Skeletal muscle satellite cell (primary cell): ENCODE measurements at regions not wholly inside any gene's neighbourhood (a gene's known extent, or its start where the extent isn't known, plus 50 kb on each side); places are given as distances from the start of the nearest gene placed in this dataset.

ENCODE experiments used
- H3K27me3 ChIP-seq: 2 replicates; pipeline ENCODE4 v1.7.0; 2013; ENCODE audit warnings: low read length; ENCODE audit not compliant: control insufficient read depth, insufficient read depth
- H3K36me3 ChIP-seq: 2 replicates; pipeline ENCODE4 v1.7.0; 2013; ENCODE audit warnings: mild to moderate bottlenecking, control low read depth, low read length; ENCODE audit not compliant: insufficient read depth
- H3K4me1 ChIP-seq: 2 replicates; pipeline ENCODE4 v1.7.0; 2013; ENCODE audit warnings: low read length; ENCODE audit not compliant: control insufficient read depth, insufficient read depth
- H3K4me2 ChIP-seq: 2 replicates; pipeline ENCODE4 v1.7.0; 2013; ENCODE audit warnings: mild to moderate bottlenecking, low read length
- H3K4me3 ChIP-seq: 2 replicates; pipeline ENCODE4 v1.7.0; 2013; ENCODE audit warnings: low read length
- H3K9ac ChIP-seq: 2 replicates; pipeline ENCODE4 v1.7.0; 2013; ENCODE audit warnings: mild to moderate bottlenecking, low read depth, low read length, moderate library complexity
- H3K9me3 ChIP-seq: replicated peaks from 2 replicates; pipeline ENCODE4 v1.7.0; 2013; ENCODE audit warnings: mild to moderate bottlenecking, control low read depth, low read length

- Histone ChIP-seq H3K27me3 (no peaks in the 10 kb centered on the region), H3K4me1 (no peaks in the 10 kb centered on the region), H3K9me3 (no peaks in the 10 kb centered on the region), H3K4me3 (no peak overlapping the region), H3K36me3 (no peaks in the 10 kb centered on the region), H3K9ac (no peak overlapping the region), H3K4me2 (no peak overlapping the region)
Measured at GRCh38 chr2:225916692-225917091, 517.2 kb downstream of the NYAP2 start.

GRCh38 chr2:225911019-225911418 lies 511.5 kb downstream of the NYAP2 start:
- Histone ChIP-seq H3K36me3 (no peaks in the 10 kb centered on the region), H3K4me3 (no peak overlapping the region), H3K9ac (no peak overlapping the region), H3K4me1 (no peaks in the 10 kb centered on the region), H3K27me3 (no peaks in the 10 kb centered on the region), H3K9me3 (no peaks in the 10 kb centered on the region), H3K4me2 (no peak overlapping the region)

GRCh38 chr2:225895126-225895525 lies 495.6 kb downstream of the NYAP2 start:
- no peaks in the 10 kb centered on the region for H3K9me3 ChIP-seq
- H3K9ac ChIP-seq = peak overlapping the region; percentile 29
- no peak overlapping the region for H3K4me2 ChIP-seq
- H3K4me1 ChIP-seq = peaks cover 14% of the 10 kb centered on the region
- H3K36me3 ChIP-seq = no peaks in the 10 kb centered on the region
- H3K27me3 ChIP-seq = no peaks in the 10 kb centered on the region
- H3K4me3 ChIP-seq = no peak overlapping the region

GRCh38 chr2:225894236-225894980 lies 494.9 kb downstream of the NYAP2 start:
- H3K4me2 ChIP-seq = peak overlapping the region; percentile 32
- peaks cover 14% of the 10 kb centered on the region for H3K4me1 ChIP-seq
- H3K9me3 ChIP-seq = no peaks in the 10 kb centered on the region
- peak overlapping the region; percentile 29 for H3K9ac ChIP-seq
- no peaks in the 10 kb centered on the region for H3K36me3 ChIP-seq
- H3K4me3 ChIP-seq = no peak overlapping the region
- H3K27me3 ChIP-seq = no peaks in the 10 kb centered on the region

- Histone ChIP-seq H3K4me1 (peaks cover 20% of the 10 kb centered on the region), H3K4me2 (no peak overlapping the region), H3K9ac (no peak overlapping the region), H3K4me3 (no peak overlapping the region), H3K27me3 (no peaks in the 10 kb centered on the region), H3K9me3 (no peaks in the 10 kb centered on the region), H3K36me3 (no peaks in the 10 kb centered on the region)
Measured at GRCh38 chr2:225893151-225893550, 493.6 kb downstream of the NYAP2 start.

GRCh38 chr2:225891771-225892170 lies 492.3 kb downstream of the NYAP2 start:
- no peak overlapping the region for H3K9ac ChIP-seq
- H3K36me3 ChIP-seq = no peaks in the 10 kb centered on the region
- H3K27me3 ChIP-seq = no peaks in the 10 kb centered on the region
- H3K9me3 ChIP-seq = no peaks in the 10 kb centered on the region
- peaks cover 20% of the 10 kb centered on the region for H3K4me1 ChIP-seq
- H3K4me2 ChIP-seq = no peak overlapping the region
- H3K4me3 ChIP-seq = no peak overlapping the region

- no peak overlapping the region for H3K9ac ChIP-seq
- H3K4me2 ChIP-seq = no peak overlapping the region
- no peaks in the 10 kb centered on the region for H3K27me3 ChIP-seq
- H3K36me3 ChIP-seq = no peaks in the 10 kb centered on the region
- H3K4me1 ChIP-seq = peaks cover 20% of the 10 kb centered on the region
- no peak overlapping the region for H3K4me3 ChIP-seq
- no peaks in the 10 kb centered on the region for H3K9me3 ChIP-seq
Measured at GRCh38 chr2:225891013-225891412, 491.5 kb downstream of the NYAP2 start.

GRCh38 chr2:225889452-225889851 lies 489.9 kb downstream of the NYAP2 start:
- H3K36me3 ChIP-seq = no peaks in the 10 kb centered on the region
- H3K9ac ChIP-seq = peak overlapping the region; percentile 65

GRCh38 chr2:225867071-225867470 lies 467.6 kb downstream of the NYAP2 start:
- Histone ChIP-seq H3K36me3 (no peaks in the 10 kb centered on the region), H3K4me2 (no peak overlapping the region), H3K9me3 (no peaks in the 10 kb centered on the region), H3K27me3 (no peaks in the 10 kb centered on the region), H3K4me1 (no peaks in the 10 kb centered on the region), H3K9ac (no peak overlapping the region), H3K4me3 (no peak overlapping the region)

More at GRCh38 chr2:225889452-225889851, 489.9 kb downstream of the NYAP2 start:
- no peaks in the 10 kb centered on the region for H3K9me3 ChIP-seq
- H3K4me1 ChIP-seq = peaks cover 9% of the 10 kb centered on the region
- no peak overlapping the region for H3K4me2 ChIP-seq
- no peak overlapping the region for H3K4me3 ChIP-seq
- no peaks in the 10 kb centered on the region for H3K27me3 ChIP-seq

GRCh38 chr2:225865468-225865867 lies 466.0 kb downstream of the NYAP2 start:
- H3K9ac ChIP-seq = no peak overlapping the region
- no peaks in the 10 kb centered on the region for H3K36me3 ChIP-seq
- no peaks in the 10 kb centered on the region for H3K9me3 ChIP-seq
- no peaks in the 10 kb centered on the region for H3K4me1 ChIP-seq
- H3K4me2 ChIP-seq = no peak overlapping the region
- no peak overlapping the region for H3K4me3 ChIP-seq
- no peaks in the 10 kb centered on the region for H3K27me3 ChIP-seq

GRCh38 chr2:225864394-225864793 lies 464.9 kb downstream of the NYAP2 start:
- Histone ChIP-seq H3K4me2 (no peak overlapping the region), H3K9ac (no peak overlapping the region), H3K27me3 (no peaks in the 10 kb centered on the region), H3K9me3 (no peaks in the 10 kb centered on the region), H3K4me3 (no peak overlapping the region), H3K4me1 (no peaks in the 10 kb centered on the region), H3K36me3 (no peaks in the 10 kb centered on the region)

- Histone ChIP-seq H3K36me3 (no peaks in the 10 kb centered on the region), H3K4me2 (peak overlapping the region; percentile 32), H3K4me1 (peaks cover 31% of the 10 kb centered on the region), H3K9ac (peak overlapping the region; percentile 13), H3K9me3 (no peaks in the 10 kb centered on the region), H3K4me3 (no peak overlapping the region), H3K27me3 (no peaks in the 10 kb centered on the region)
Measured at GRCh38 chr2:225842939-225843338, 443.4 kb downstream of the NYAP2 start.
